Esophagus (tissue), 2 donors: ENCODE measurements at regions not wholly inside any gene's neighbourhood (a gene's known extent, or its start where the extent isn't known, plus 50 kb on each side); places are given as distances from the start of the nearest gene placed in this dataset.

Source experiments
- H3K27ac ChIP-seq, 2 donors: one replicate each; pipeline ENCODE4 v1.5.1; 2013; ENCODE audit warnings: low read depth in 2 of 2, mild to moderate bottlenecking in 2 of 2, inconsistent platforms in 1 of 2, low read length in 1 of 2, moderate library complexity in 1 of 2
- H3K27me3 ChIP-seq, 2 donors: one replicate each; pipeline ENCODE4 v1.6.1; 2013; ENCODE audit warnings: low read length in 2 of 2, control low read depth in 1 of 2, mild to moderate bottlenecking in 1 of 2; ENCODE audit not compliant: insufficient read depth in 2 of 2, control insufficient read depth in 1 of 2
- H3K36me3 ChIP-seq, 2 donors: one replicate each; pipeline ENCODE4 v1.6.1; 2013; ENCODE audit warnings: low read length in 1 of 2; ENCODE audit not compliant: control insufficient read depth in 2 of 2, insufficient read depth in 2 of 2
- H3K4me1 ChIP-seq, 2 donors: one replicate each; pipeline ENCODE4 v1.6.1; 2013; ENCODE audit warnings: low read length in 1 of 2; ENCODE audit not compliant: control insufficient read depth in 2 of 2, insufficient read depth in 2 of 2
- H3K4me3 ChIP-seq, 2 donors: one replicate each; pipeline ENCODE4 v1.5.1; 2013; ENCODE audit warnings: low read length in 2 of 2, mild to moderate bottlenecking in 2 of 2, low read depth in 1 of 2, moderate library complexity in 1 of 2
- H3K9me3 ChIP-seq, 2 donors: one replicate each; pipeline ENCODE4 v1.6.1; 2013; ENCODE audit warnings: mild to moderate bottlenecking in 2 of 2, low read depth in 1 of 2, low read length in 1 of 2, moderate library complexity in 1 of 2; ENCODE audit not compliant: control insufficient read depth in 2 of 2, insufficient read depth in 1 of 2
- WGBS, 2 donors: extraction: QIAGEN DNeasy Blood & Tissue Kit; methylation state at CpG; one replicate each; pipeline ENCODE4 v1.1.7; 2013; 5-methylcytosine and 5-hydroxymethylcytosine counted together
- donor health status: healthy with polysubstance abuse.
- donor health status: Bipolar disorder and iron deficiency.

DNA sequence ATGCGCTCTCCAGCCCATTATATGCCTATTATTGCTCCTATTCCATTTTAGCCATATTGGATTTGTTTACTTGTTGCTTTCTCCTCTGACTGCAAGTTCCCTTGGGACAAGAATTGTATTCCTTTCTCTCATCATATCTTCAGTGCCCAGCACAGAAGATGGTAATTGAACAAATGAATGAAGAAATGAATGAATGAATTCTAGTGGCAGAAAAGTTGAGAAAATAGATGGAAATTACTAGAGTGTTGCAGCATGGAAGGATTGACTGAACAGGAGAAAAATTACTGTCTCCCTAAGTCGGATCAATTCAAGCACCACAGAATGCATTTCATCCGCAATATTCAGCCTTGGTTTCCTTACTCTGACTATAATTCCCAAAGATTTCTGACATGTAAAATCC, 1243.2 kb downstream of the SORCS1 start:
- peaks cover 0 to 4% of the 10 kb centered on the region in 2 donors for H3K9me3 ChIP-seq
- H3K27me3 ChIP-seq, result no peaks in the 10 kb centered on the region
- 94 to 95% methylated on average over 3 of the region's 3 CpGs for WGBS, 2 donors
- no peak overlapping the region for H3K27ac ChIP-seq
- no peaks in the 10 kb centered on the region for H3K36me3 ChIP-seq
- H3K4me1 ChIP-seq, result no peaks in the 10 kb centered on the region
- no peak overlapping the region for H3K4me3 ChIP-seq

DNA sequence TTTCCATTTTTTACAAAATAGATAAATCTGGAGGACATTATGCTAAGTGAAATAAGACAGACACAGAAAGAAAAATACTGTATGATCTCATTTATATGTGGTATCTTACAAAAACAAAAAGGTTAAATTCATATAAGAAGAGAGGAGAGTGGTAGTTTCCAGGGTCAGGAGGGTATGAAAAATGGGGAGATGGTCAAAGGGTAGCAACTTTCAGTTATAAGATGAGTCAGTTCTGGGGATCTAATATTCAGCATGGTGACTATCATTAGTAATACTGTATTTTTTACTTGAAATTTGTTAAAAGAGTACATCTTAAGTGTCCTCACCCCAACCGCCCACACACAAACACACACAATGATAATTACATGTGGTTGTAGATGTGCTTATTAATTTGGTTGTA, 1250.1 kb downstream of the SORCS1 start:
- Histone ChIP-seq H3K27ac (no peak overlapping the region), H3K9me3 (no peaks in the 10 kb centered on the region), H3K4me3 (no peak overlapping the region), H3K27me3 (no peaks in the 10 kb centered on the region), H3K36me3 (no peaks in the 10 kb centered on the region), H3K4me1 (no peaks in the 10 kb centered on the region)
- 94% methylated on average over 1 of the region's 1 CpG for WGBS, 2 donors

DNA sequence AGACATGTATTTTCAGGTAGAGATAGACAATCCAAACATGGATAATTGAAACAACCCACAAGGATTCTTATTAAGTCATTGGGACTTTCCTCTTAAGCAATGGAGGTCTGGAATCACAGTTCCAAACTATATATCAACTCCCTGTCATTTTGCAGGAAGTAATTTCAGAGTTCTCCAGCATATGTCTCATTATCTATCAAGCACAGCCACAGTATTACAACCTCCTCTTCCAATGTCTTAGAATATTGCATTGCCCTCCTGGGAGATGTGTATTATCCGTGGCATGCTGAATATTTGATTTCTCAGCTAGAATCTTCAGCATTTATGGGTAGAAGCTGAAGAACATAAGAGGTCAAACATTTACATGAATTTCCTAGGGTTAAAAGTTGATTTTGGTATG, 1255.8 kb downstream of the SORCS1 start:
- Histone ChIP-seq H3K4me3 (no peak overlapping the region), H3K27ac (no peak overlapping the region), H3K9me3 (no peaks in the 10 kb centered on the region), H3K27me3 (no peaks in the 10 kb centered on the region), H3K36me3 (no peaks in the 10 kb centered on the region), H3K4me1 (no peaks in the 10 kb centered on the region)
- 54 to 75% methylated on average over 1 of the region's 1 CpG for WGBS, 2 donors

DNA sequence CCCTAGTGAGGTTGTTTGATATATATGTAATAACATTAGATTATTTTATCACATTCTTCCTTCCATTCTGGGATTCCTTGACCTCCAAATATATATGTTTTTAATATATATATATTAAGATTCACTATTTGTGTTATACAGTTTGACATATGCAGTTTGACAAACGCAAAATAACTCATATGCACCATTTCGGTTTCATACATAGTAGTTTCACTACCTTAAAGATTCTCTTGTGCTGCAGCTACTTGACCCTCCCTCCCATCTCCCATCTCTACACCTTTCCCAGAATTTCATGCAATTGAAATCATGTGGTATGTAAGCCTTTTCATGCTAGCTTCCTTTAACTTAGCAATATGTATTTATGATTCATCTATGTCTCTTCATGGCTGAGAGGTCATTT, 1244.4 kb downstream of the SORCS3 start:
- no peaks in the 10 kb centered on the region for H3K36me3 ChIP-seq
- H3K4me3 ChIP-seq, result no peak overlapping the region
- H3K4me1 ChIP-seq, result no peaks in the 10 kb centered on the region
- H3K27ac ChIP-seq, result no peak overlapping the region
- H3K27me3 ChIP-seq, result no peaks in the 10 kb centered on the region
- WGBS, 2 donors, result 80 to 87% methylated on average over 2 of the region's 2 CpGs
- no peaks in the 10 kb centered on the region for H3K9me3 ChIP-seq

DNA sequence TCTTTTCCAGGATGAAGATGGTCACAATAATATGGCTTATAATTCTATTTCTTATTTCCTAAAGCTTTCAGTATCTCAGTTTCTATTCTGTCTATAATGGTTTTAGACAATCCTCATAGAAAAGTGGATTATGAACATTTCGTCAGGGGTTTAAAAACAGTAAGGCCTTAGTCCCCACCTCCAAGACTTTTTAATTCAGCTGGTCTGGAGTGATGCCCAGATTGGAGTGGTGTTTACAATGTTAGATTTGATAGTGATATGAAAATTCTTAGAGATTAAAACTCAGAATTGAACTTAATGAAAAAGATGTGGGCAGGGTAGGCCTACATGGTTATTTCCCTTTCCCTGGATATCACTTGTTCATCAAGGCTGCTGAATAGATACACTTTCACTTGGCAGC, 1238.3 kb downstream of the SORCS3 start:
- Histone ChIP-seq H3K4me1 (no peaks in the 10 kb centered on the region), H3K27me3 (no peaks in the 10 kb centered on the region), H3K4me3 (no peak overlapping the region), H3K27ac (no peak overlapping the region), H3K9me3 (no peaks in the 10 kb centered on the region), H3K36me3 (no peaks in the 10 kb centered on the region)
- whole genome bisulfite sequencing, 2 donors, result 55 to 57% methylated on average over 1 of the region's 1 CpG

DNA sequence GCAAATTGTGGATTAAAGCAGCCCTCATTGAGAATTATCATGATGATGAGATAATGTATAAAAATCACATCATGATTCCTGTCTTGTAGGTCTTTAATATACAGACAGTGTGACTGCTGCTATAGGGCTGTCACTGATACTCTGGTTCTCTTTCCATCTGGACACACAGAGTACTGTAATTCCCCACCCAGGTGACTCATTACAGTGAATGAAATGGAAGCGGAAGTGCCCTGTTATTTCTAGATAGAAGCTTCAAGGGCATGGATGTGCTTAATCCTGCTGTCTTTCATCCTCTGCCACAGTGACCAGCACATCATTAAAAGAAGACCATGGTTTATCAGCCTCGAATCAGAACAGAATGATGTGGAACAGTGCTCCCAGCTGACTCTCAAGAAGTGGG, 1234.0 kb downstream of the SORCS3 start:
- WGBS, 2 donors, result 74 to 80% methylated on average over 2 of the region's 2 CpGs
- Histone ChIP-seq H3K9me3 (no peaks in the 10 kb centered on the region), H3K4me3 (no peak overlapping the region), H3K27ac (no peak overlapping the region), H3K27me3 (no peaks in the 10 kb centered on the region), H3K4me1 (no peaks in the 10 kb centered on the region), H3K36me3 (no peaks in the 10 kb centered on the region)

DNA sequence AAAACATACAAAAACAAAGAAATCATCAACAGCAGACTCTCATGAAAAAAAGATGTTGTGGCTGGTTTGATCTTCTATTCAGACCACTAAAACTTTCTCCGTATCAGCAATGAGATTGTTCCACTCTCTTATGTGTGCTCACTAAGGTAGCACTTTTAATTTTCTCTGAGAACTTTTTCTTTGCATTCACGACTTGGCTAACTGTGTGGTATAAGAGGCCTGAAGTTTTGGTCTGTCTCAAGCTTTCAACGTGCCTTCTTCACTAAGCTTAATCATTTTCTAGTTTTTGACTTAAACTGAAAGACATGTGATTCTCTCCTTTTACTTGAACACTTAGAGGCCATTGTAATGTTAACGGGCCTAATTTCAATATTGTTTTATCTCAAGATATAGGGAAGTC, 1231.6 kb downstream of the SORCS3 start:
- no peaks in the 10 kb centered on the region for H3K4me1 ChIP-seq
- no peak overlapping the region for H3K27ac ChIP-seq
- H3K27me3 ChIP-seq, result no peaks in the 10 kb centered on the region
- no peaks in the 10 kb centered on the region for H3K36me3 ChIP-seq
- H3K4me3 ChIP-seq, result no peak overlapping the region
- WGBS, 2 donors, result 64 to 70% methylated on average over 4 of the region's 4 CpGs
- no peaks in the 10 kb centered on the region for H3K9me3 ChIP-seq

DNA sequence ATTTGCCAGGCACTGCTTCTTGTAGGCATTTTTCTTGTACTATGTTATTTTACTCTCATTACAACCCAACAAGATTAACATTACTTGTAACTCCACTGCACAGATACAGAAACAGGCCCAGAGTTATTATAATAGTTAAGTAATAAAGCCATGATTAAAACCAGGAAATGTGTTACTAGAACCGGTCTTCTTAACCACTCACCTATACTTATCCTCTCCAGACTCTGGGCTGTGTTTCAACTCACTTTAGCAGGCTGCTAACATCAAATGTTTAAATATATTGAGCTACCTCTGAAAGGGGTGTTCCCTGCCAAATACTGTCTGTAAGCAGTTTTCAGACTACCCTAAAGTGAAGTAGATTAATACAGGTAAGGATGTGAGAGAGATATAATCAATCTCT, 1227.8 kb downstream of the SORCS3 start:
- no peak overlapping the region for H3K27ac ChIP-seq
- no peaks in the 10 kb centered on the region for H3K4me1 ChIP-seq
- H3K27me3 ChIP-seq, result no peaks in the 10 kb centered on the region
- no peaks in the 10 kb centered on the region for H3K36me3 ChIP-seq
- no peak overlapping the region for H3K4me3 ChIP-seq
- H3K9me3 ChIP-seq, result no peaks in the 10 kb centered on the region
- WGBS, 2 donors, result 69 to 76% methylated on average over 1 of the region's 1 CpG

DNA sequence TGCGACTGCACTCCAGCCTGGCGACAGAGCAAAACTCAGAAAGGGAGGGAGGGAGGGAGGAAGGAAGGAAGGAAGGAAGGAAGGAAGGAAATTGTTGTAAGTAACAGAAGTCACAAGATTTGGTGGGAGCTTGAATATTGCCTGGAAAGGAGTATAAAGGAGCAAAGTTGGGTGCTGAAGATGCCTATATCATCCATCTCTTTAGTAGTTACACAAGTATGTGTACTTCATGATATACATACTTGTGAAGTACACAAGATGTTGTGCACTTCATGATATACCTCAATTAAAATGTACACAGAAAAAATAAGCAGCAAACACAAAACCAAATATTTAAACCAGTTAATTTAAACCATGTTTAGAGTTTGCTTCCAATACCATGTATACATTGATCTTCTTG, 1223.8 kb downstream of the SORCS3 start:
- no peaks in the 10 kb centered on the region for H3K9me3 ChIP-seq
- H3K36me3 ChIP-seq, result no peaks in the 10 kb centered on the region
- H3K27ac ChIP-seq, result no peak overlapping the region
- no peaks in the 10 kb centered on the region for H3K4me1 ChIP-seq
- WGBS, 2 donors, result 92 to 93% methylated on average over 2 of the region's 2 CpGs
- H3K27me3 ChIP-seq, result no peaks in the 10 kb centered on the region
- no peak overlapping the region for H3K4me3 ChIP-seq

DNA sequence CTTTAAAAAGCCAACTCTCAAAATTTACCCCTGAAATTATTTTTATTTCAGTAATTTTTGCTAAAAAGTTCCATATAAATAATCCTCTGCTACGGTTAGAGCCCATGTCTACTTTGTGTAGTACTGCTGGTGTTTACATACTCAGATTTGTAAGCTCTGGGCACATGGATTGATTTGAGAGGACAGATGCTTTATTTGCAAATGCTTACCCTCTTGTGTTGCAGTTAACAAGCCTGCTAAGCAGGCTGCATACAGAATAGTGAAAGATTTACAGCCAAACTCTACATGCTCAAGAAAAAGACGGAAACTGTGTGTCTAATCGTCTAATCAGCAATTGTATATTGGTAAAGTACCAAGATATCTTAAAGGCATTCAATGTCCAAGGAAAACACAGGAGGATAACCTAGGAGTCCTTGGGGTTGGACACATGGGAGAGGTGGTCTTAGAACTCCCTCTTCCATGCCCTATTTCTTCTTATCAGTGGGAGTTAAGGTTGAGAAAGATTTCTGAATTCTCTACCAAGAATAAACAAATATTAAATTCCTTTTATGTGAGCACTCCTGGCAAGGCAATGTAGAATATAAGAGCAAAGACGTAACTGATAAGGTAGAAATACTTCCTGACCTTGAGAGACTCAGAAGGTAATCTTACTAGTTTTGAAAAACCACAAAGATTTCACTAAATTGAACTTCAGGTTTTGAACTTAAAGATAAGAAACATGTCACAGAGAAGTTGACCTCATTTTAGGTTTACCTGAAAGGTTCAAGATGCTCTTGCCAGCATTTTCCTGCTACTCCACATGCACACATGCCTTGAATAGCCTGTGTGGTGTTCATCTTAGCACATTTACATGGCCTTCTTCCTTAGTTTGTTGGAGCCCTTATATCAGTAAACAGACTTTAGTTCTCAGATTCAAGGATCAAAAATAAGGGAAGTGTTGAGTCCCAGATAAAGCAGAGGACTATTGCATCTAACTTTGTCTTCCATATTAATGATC, 1216.5 kb downstream of the SORCS3 start:
- H3K9me3 ChIP-seq, result no peaks in the 10 kb centered on the region
- H3K4me3 ChIP-seq, result no peak overlapping the region
- no peaks in the 10 kb centered on the region for H3K36me3 ChIP-seq
- H3K4me1 ChIP-seq, result no peaks in the 10 kb centered on the region
- H3K27ac ChIP-seq, result no peak overlapping the region
- H3K27me3 ChIP-seq, result no peaks in the 10 kb centered on the region
- WGBS, 2 donors, result 44 to 58% methylated on average over 4 of the region's 4 CpGs
